Natural killer cell treated with Interleukin-12 subunit alpha and Interleukin-12 subunit beta and Interleukin-15 and Interleukin-18, amount 100 ng/mL, for 72 hours (primary cell): ENCODE measurements at regions not wholly inside any gene's neighbourhood (a gene's known extent, or its start where the extent isn't known, plus 50 kb on each side); places are given as distances from the start of the nearest gene placed in this dataset.
"Not testable (repeated sequence)": the region's sequence is repeated elsewhere in the genome, so short reads cannot be mapped to it uniquely, and the experiment has no call there.

Experiments
- ATAC-seq, 2 donors: fragments of 150-1000 bp; cut with Tn5 transposase in 1 of 2; sonication (Bioruptor Pico), chemical (Tn5 transposase) in 1 of 2; 2 replicates each; pipeline ENCODE4 v1.10.0; 2021
- DNase-seq: peaks from one replicate; pipeline ENCODE4 v3.0.0; 2022; ENCODE audit warnings: low spot score
- H3K27ac Mint-ChIP-seq, 2 donors: 1 replicate in 1 of 2; 2 replicates in 1 of 2; pipeline ENCODE4 v1.8.0; 2022; ENCODE audit warnings: mixed read lengths in 2 of 2, mild to moderate bottlenecking in 1 of 2, moderate library complexity in 1 of 2
- H3K27me3 Mint-ChIP-seq, 2 donors: 1 replicate in 1 of 2; 2 replicates in 1 of 2; pipeline ENCODE4 v1.8.0; 2022; ENCODE audit warnings: mixed read lengths in 2 of 2
- H3K36me3 Mint-ChIP-seq: one replicate; pipeline ENCODE4 v1.8.0; 2022; ENCODE audit warnings: mixed read lengths
- H3K4me1 Mint-ChIP-seq, 2 donors: 1 replicate in 1 of 2; 2 replicates in 1 of 2; pipeline ENCODE4 v1.8.0; 2022; ENCODE audit warnings: low read depth in 2 of 2, mixed read lengths in 2 of 2, mild to moderate bottlenecking in 1 of 2
- H3K4me3 Mint-ChIP-seq: one replicate; pipeline ENCODE4 v1.8.0; 2022; ENCODE audit warnings: mixed read lengths
- H3K9me3 Mint-ChIP-seq: 2 replicates; pipeline ENCODE4 v1.8.0; 2022; ENCODE audit warnings: mixed read lengths

- H3K36me3 Mint-ChIP-seq, result peaks cover 40% of the 10 kb centered on the region
- not testable (repeated sequence) for DNase-seq, H3K4me3 Mint-ChIP-seq, H3K4me1 Mint-ChIP-seq, H3K27ac Mint-ChIP-seq, ATAC-seq
- H3K27me3 Mint-ChIP-seq, result peaks cover 6 to 34% of the 10 kb centered on the region in 2 donors
- peaks cover 24% of the 10 kb centered on the region for H3K9me3 Mint-ChIP-seq
These were observed 1126.0 kb upstream of the TMEM132C start for GRCh38 chr12:127140864-127141484.

- DNase-seq (no peak), ATAC-seq (no peak)
- peaks cover 39% of the 10 kb centered on the region for H3K36me3 Mint-ChIP-seq
- H3K27ac Mint-ChIP-seq, result no peak overlapping the region
- no peak overlapping the region for H3K4me3 Mint-ChIP-seq
- H3K9me3 Mint-ChIP-seq, result peaks cover 18% of the 10 kb centered on the region
- H3K27me3 Mint-ChIP-seq, result peaks cover 3 to 29% of the 10 kb centered on the region in 2 donors
- peaks cover 0 to 4% of the 10 kb centered on the region in 2 donors for H3K4me1 Mint-ChIP-seq
These were observed 1124.0 kb upstream of the TMEM132C start for GRCh38 chr12:127143020-127143419.

- peaks cover 3 to 22% of the 10 kb centered on the region in 2 donors for H3K27me3 Mint-ChIP-seq
- peaks cover 21% of the 10 kb centered on the region for H3K36me3 Mint-ChIP-seq
- DNase-seq (no peak), ATAC-seq (no peak)
- no peak overlapping the region for H3K27ac Mint-ChIP-seq
- H3K4me3 Mint-ChIP-seq, result no peak overlapping the region
- H3K9me3 Mint-ChIP-seq, result peaks cover 18% of the 10 kb centered on the region
- H3K4me1 Mint-ChIP-seq, result peaks cover 0 to 4% of the 10 kb centered on the region in 2 donors
These were observed 1122.2 kb upstream of the TMEM132C start for GRCh38 chr12:127144770-127145169.

- Mint-ChIP-seq H3K36me3 (peaks cover 15% of the 10 kb centered on the region), H3K4me1 (peaks cover 0 to 4% of the 10 kb centered on the region in 2 donors), H3K27ac (peak overlapping the region; percentile 15 to 74), H3K9me3 (peaks cover 15% of the 10 kb centered on the region), H3K27me3 (peaks cover 3 to 17% of the 10 kb centered on the region in 2 donors), H3K4me3 (peak overlapping the region; percentile 71)
- DNase-seq (no peak), ATAC-seq (no peak)
These were observed 1121.6 kb upstream of the TMEM132C start for GRCh38 chr12:127145241-127145928.

GRCh38 chr12:127145929-127146789 lies 1120.8 kb upstream of the TMEM132C start:
- DNase-seq, result peak; percentile 72
- Mint-ChIP-seq H3K36me3 (peaks cover 9% of the 10 kb centered on the region), H3K4me1 (peaks cover 0 to 4% of the 10 kb centered on the region in 2 donors), H3K27ac (peak overlapping the region; percentile 15 to 74), H3K4me3 (peak overlapping the region; percentile 71), H3K9me3 (peaks cover 10% of the 10 kb centered on the region), H3K27me3 (peaks cover 3 to 11% of the 10 kb centered on the region in 2 donors)
- peak; percentile 90 to 95 for ATAC-seq

- no peak overlapping the region for H3K4me3 Mint-ChIP-seq
- H3K9me3 Mint-ChIP-seq, result peaks cover 4% of the 10 kb centered on the region
- peaks cover 0 to 4% of the 10 kb centered on the region in 2 donors for H3K4me1 Mint-ChIP-seq
- ATAC-seq (no peak), DNase-seq (no peak)
- H3K27me3 Mint-ChIP-seq, result peaks cover 0 to under 1% of the 10 kb centered on the region in 2 donors
- no peak overlapping the region for H3K27ac Mint-ChIP-seq
- H3K36me3 Mint-ChIP-seq, result peaks cover under 1% of the 10 kb centered on the region
These were observed 1119.8 kb upstream of the TMEM132C start for GRCh38 chr12:127146991-127147718.

GRCh38 chr12:127147724-127148123 lies 1119.2 kb upstream of the TMEM132C start:
- Mint-ChIP-seq H3K27ac (no peak overlapping the region), H3K36me3 (no peaks in the 10 kb centered on the region), H3K9me3 (no peaks in the 10 kb centered on the region), H3K4me1 (peaks cover 0 to 4% of the 10 kb centered on the region in 2 donors), H3K27me3 (no peaks in the 10 kb centered on the region), H3K4me3 (no peak overlapping the region)
- ATAC-seq (no peak), DNase-seq (no peak)

GRCh38 chr12:127148318-127148717 lies 1118.7 kb upstream of the TMEM132C start:
- no peaks in the 10 kb centered on the region for H3K27me3 Mint-ChIP-seq
- H3K9me3 Mint-ChIP-seq, result no peaks in the 10 kb centered on the region
- DNase-seq, result no peak
- no peaks in the 10 kb centered on the region for H3K36me3 Mint-ChIP-seq
- peaks cover 0 to 4% of the 10 kb centered on the region in 2 donors for H3K4me1 Mint-ChIP-seq
- H3K27ac Mint-ChIP-seq, result no peak overlapping the region
- no peak overlapping the region for H3K4me3 Mint-ChIP-seq
- ATAC-seq, result no peak

- H3K9me3 Mint-ChIP-seq, result no peaks in the 10 kb centered on the region
- peaks cover 0 to 4% of the 10 kb centered on the region in 2 donors for H3K4me1 Mint-ChIP-seq
- no peak for DNase-seq
- no peak overlapping the region for H3K4me3 Mint-ChIP-seq
- ATAC-seq, result no peak
- no peak overlapping the region for H3K27ac Mint-ChIP-seq
- no peaks in the 10 kb centered on the region for H3K27me3 Mint-ChIP-seq
- H3K36me3 Mint-ChIP-seq, result no peaks in the 10 kb centered on the region
These were observed 1117.6 kb upstream of the TMEM132C start for GRCh38 chr12:127149226-127149964.

- DNase-seq (no peak), ATAC-seq (no peak)
- Mint-ChIP-seq H3K27me3 (no peaks in the 10 kb centered on the region), H3K4me1 (peaks cover 0 to 4% of the 10 kb centered on the region in 2 donors), H3K4me3 (no peak overlapping the region), H3K36me3 (no peaks in the 10 kb centered on the region), H3K9me3 (no peaks in the 10 kb centered on the region), H3K27ac (no peak overlapping the region)
These were observed 1116.9 kb upstream of the TMEM132C start for GRCh38 chr12:127150028-127150427.

- H3K9me3 Mint-ChIP-seq, result no peaks in the 10 kb centered on the region
- ATAC-seq (no peak), DNase-seq (no peak)
- H3K27ac Mint-ChIP-seq, result no peak overlapping the region
- H3K4me1 Mint-ChIP-seq, result peaks cover 0 to 4% of the 10 kb centered on the region in 2 donors
- no peaks in the 10 kb centered on the region for H3K27me3 Mint-ChIP-seq
- H3K36me3 Mint-ChIP-seq, result no peaks in the 10 kb centered on the region
- no peak overlapping the region for H3K4me3 Mint-ChIP-seq
These were observed 1116.5 kb upstream of the TMEM132C start for GRCh38 chr12:127150479-127150878.

GRCh38 chr12:127150956-127151355 lies 1116.0 kb upstream of the TMEM132C start:
- no peak for DNase-seq
- Mint-ChIP-seq H3K4me3 (no peak overlapping the region), H3K9me3 (no peaks in the 10 kb centered on the region), H3K4me1 (peaks cover 0 to 4% of the 10 kb centered on the region in 2 donors), H3K36me3 (no peaks in the 10 kb centered on the region), H3K27ac (no peak overlapping the region), H3K27me3 (no peaks in the 10 kb centered on the region)
- ATAC-seq, result no peak

GRCh38 chr12:127153996-127154395 lies 1113.0 kb upstream of the TMEM132C start:
- DNase-seq, result no peak
- no peak for ATAC-seq
- H3K27me3 Mint-ChIP-seq, result no peaks in the 10 kb centered on the region
- no peak overlapping the region for H3K4me3 Mint-ChIP-seq
- H3K27ac Mint-ChIP-seq, result no peak overlapping the region
- H3K36me3 Mint-ChIP-seq, result no peaks in the 10 kb centered on the region
- no peaks in the 10 kb centered on the region for H3K4me1 Mint-ChIP-seq
- H3K9me3 Mint-ChIP-seq, result no peaks in the 10 kb centered on the region
